ENCODE measurements at regions not wholly inside any gene's neighbourhood (a gene's known extent, or its start where the extent isn't known, plus 50 kb on each side); places are given as distances from the start of the nearest gene placed in this dataset.
"Not testable (repeated sequence)": the region's sequence is repeated elsewhere in the genome, so short reads cannot be mapped to it uniquely, and the experiment has no call there.

DNA sequence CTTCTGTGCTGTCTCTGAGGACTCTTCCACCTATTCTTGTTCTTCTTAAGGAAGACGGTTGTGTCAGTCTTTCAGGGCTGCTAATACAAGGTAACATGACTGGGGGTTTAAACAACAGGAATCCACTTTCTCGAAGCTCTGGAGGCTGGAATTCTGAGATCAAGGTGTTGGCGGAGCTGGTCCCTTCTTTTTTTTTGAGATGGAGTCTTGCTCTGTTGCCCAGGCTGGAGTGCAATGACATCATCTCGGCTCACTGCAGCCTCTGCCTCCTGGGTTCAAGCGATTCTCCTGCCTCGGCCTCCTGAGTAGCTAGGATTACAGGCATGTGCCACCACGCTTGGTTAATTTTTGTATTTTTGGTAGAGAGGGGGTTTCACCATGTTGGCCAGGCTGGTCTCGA, 71.7 kb upstream of the MAP4K4 start:
- TF ChIP-seq, protein P1, sequence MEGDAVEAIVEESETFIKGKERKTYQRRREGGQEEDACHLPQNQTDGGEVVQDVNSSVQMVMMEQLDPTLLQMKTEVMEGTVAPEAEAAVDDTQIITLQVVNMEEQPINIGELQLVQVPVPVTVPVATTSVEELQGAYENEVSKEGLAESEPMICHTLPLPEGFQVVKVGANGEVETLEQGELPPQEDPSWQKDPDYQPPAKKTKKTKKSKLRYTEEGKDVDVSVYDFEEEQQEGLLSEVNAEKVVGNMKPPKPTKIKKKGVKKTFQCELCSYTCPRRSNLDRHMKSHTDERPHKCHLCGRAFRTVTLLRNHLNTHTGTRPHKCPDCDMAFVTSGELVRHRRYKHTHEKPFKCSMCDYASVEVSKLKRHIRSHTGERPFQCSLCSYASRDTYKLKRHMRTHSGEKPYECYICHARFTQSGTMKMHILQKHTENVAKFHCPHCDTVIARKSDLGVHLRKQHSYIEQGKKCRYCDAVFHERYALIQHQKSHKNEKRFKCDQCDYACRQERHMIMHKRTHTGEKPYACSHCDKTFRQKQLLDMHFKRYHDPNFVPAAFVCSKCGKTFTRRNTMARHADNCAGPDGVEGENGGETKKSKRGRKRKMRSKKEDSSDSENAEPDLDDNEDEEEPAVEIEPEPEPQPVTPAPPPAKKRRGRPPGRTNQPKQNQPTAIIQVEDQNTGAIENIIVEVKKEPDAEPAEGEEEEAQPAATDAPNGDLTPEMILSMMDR (IDR thresholded peaks at IDR 0.05) = not testable (repeated sequence)
- TF ChIP-seq POLR2A, POLR2AphosphoS5 (IDR thresholded peaks at IDR 0.05): not testable (repeated sequence)

All from prostate gland (tissue), 2 donors.